Glutamatergic neuron (in vitro differentiated cells): ENCODE measurements at regions not wholly inside any gene's neighbourhood (a gene's known extent, or its start where the extent isn't known, plus 50 kb on each side); places are given as distances from the start of the nearest gene placed in this dataset.

Experiments used
- DNase-seq: peaks from one replicate; pipeline ENCODE4 v3.0.0; 2022
- H3K27ac Mint-ChIP-seq: one replicate; pipeline ENCODE4 v1.8.0; 2020; ENCODE audit warnings: mild to moderate bottlenecking, mixed read lengths, inconsistent platforms; ENCODE audit not compliant: unreplicated experiment
- H3K27me3 Mint-ChIP-seq: one replicate; pipeline ENCODE4 v1.8.0; 2020; ENCODE audit warnings: mild to moderate bottlenecking, moderate library complexity, mixed read lengths, inconsistent platforms; ENCODE audit not compliant: unreplicated experiment
- H3K36me3 Mint-ChIP-seq: one replicate; pipeline ENCODE4 v1.8.0; 2020; ENCODE audit warnings: mild to moderate bottlenecking, mixed read lengths, inconsistent platforms; ENCODE audit not compliant: unreplicated experiment
- H3K4me1 Mint-ChIP-seq: one replicate; pipeline ENCODE4 v1.8.0; 2020; ENCODE audit warnings: mild to moderate bottlenecking, low read depth, mixed read lengths, inconsistent platforms; ENCODE audit not compliant: unreplicated experiment
- H3K4me3 Mint-ChIP-seq: one replicate; pipeline ENCODE4 v1.8.0; 2020; ENCODE audit warnings: mild to moderate bottlenecking, mixed read lengths, inconsistent platforms; ENCODE audit not compliant: unreplicated experiment
- H3K9me3 Mint-ChIP-seq: one replicate; pipeline ENCODE4 v1.8.0; 2020; ENCODE audit warnings: mild to moderate bottlenecking, moderate library complexity, mixed read lengths, inconsistent platforms; ENCODE audit not compliant: unreplicated experiment
- CTCF ChIP-seq: fragments of 200-600 bp; sonication (generic); IDR thresholded peaks from one replicate; pipeline ENCODE4 v1.5.0; 2021; ENCODE audit not compliant: partially characterized antibody, unreplicated experiment

- Mint-ChIP-seq H3K4me1 (peaks cover 14% of the 10 kb centered on the region), H3K4me3 (peak overlapping the region; percentile 8)
Observed at GRCh38 chr15:35624881-35625280, 78.9 kb upstream of the DPH6 start.

GRCh38 chr15:35626571-35627318, 80.8 kb upstream of the DPH6 start:
- peak overlapping the region; percentile 4 for H3K27ac Mint-ChIP-seq
- DNase-seq: no peak

More at GRCh38 chr15:35624881-35625280, 78.9 kb upstream of the DPH6 start:
- DNase-seq: no peak
- no peaks in the 10 kb centered on the region for H3K27me3 Mint-ChIP-seq
- TF ChIP-seq CTCF: no peak
- no peaks in the 10 kb centered on the region for H3K36me3 Mint-ChIP-seq
- H3K9me3 Mint-ChIP-seq: no peaks in the 10 kb centered on the region
- peak overlapping the region; percentile 40 for H3K27ac Mint-ChIP-seq

GRCh38 chr15:35627696-35628095, 81.7 kb upstream of the DPH6 start:
- Mint-ChIP-seq H3K4me3 (no peak overlapping the region), H3K36me3 (no peaks in the 10 kb centered on the region), H3K27me3 (no peaks in the 10 kb centered on the region), H3K27ac (no peak overlapping the region), H3K9me3 (no peaks in the 10 kb centered on the region), H3K4me1 (peaks cover 16% of the 10 kb centered on the region)
- no peak for TF ChIP-seq CTCF
- DNase-seq: no peak

More at GRCh38 chr15:35626571-35627318, 80.8 kb upstream of the DPH6 start:
- H3K9me3 Mint-ChIP-seq: no peaks in the 10 kb centered on the region
- H3K27me3 Mint-ChIP-seq: no peaks in the 10 kb centered on the region
- H3K4me3 Mint-ChIP-seq: no peak overlapping the region
- TF ChIP-seq CTCF: no peak
- H3K36me3 Mint-ChIP-seq: no peaks in the 10 kb centered on the region
- H3K4me1 Mint-ChIP-seq: peaks cover 16% of the 10 kb centered on the region

GRCh38 chr15:35629766-35630165, 83.8 kb upstream of the DPH6 start:
- no peak for DNase-seq
- Mint-ChIP-seq H3K27me3 (no peaks in the 10 kb centered on the region), H3K4me3 (no peak overlapping the region), H3K9me3 (no peaks in the 10 kb centered on the region), H3K4me1 (peaks cover 13% of the 10 kb centered on the region), H3K36me3 (no peaks in the 10 kb centered on the region), H3K27ac (no peak overlapping the region)
- TF ChIP-seq CTCF: no peak

GRCh38 chr15:35630532-35630931, 84.6 kb upstream of the DPH6 start:
- H3K27me3 Mint-ChIP-seq: no peaks in the 10 kb centered on the region
- TF ChIP-seq CTCF: no peak
- DNase-seq: no peak
- H3K4me1 Mint-ChIP-seq: peaks cover 10% of the 10 kb centered on the region
- H3K4me3 Mint-ChIP-seq: no peak overlapping the region
- H3K9me3 Mint-ChIP-seq: no peaks in the 10 kb centered on the region
- H3K36me3 Mint-ChIP-seq: no peaks in the 10 kb centered on the region
- no peak overlapping the region for H3K27ac Mint-ChIP-seq
